GM12865 (cell line): ENCODE measurements at regions not wholly inside any gene's neighbourhood (a gene's known extent, or its start where the extent isn't known, plus 50 kb on each side); places are given as distances from the start of the nearest gene placed in this dataset.

Experiments
- DNase-seq: peaks from one replicate; pipeline ENCODE4 v3.0.0; 2010; ENCODE audit warnings: low read depth
- H3K4me3 ChIP-seq: 2 replicates; pipeline ENCODE4 v1.5.1; 2011; ENCODE audit warnings: mild to moderate bottlenecking, low read depth, low read length, control low read depth
- TF ChIP-seq, protein P1 (sequence below): IDR thresholded peaks from 2 replicates; pipeline ENCODE4 v1.5.1; 2011; ENCODE audit warnings: low read length, control low read depth, low read depth, inconsistent platforms; ENCODE audit not compliant: insufficient read depth; ENCODE audit errors: missing control alignments

DNA sequence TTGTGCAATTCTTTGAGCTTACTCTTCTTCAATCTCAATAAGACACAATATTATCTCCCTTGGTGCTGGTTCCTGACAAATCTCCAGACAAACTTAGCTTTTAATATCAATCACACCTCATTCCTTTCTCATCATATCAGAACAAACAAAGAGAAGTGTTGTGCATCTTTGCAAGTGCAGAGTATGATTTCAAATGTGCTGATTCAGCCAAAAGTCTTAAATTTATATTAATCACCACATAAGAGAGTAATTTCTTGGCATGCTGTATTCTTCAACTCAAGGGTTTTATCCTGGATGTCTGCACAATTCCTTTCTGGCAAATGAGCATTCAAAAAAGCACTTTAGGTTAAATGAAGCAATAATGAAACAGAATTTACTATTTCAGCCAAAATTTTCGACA lies 877.8 kb downstream of the ANKRD7 start:
- no peak for DNase-seq

GRCh38 chr7:119105381-119105780 lies 880.9 kb downstream of the ANKRD7 start:
- TF ChIP-seq, protein P1, sequence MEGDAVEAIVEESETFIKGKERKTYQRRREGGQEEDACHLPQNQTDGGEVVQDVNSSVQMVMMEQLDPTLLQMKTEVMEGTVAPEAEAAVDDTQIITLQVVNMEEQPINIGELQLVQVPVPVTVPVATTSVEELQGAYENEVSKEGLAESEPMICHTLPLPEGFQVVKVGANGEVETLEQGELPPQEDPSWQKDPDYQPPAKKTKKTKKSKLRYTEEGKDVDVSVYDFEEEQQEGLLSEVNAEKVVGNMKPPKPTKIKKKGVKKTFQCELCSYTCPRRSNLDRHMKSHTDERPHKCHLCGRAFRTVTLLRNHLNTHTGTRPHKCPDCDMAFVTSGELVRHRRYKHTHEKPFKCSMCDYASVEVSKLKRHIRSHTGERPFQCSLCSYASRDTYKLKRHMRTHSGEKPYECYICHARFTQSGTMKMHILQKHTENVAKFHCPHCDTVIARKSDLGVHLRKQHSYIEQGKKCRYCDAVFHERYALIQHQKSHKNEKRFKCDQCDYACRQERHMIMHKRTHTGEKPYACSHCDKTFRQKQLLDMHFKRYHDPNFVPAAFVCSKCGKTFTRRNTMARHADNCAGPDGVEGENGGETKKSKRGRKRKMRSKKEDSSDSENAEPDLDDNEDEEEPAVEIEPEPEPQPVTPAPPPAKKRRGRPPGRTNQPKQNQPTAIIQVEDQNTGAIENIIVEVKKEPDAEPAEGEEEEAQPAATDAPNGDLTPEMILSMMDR: no peak
- H3K4me3 ChIP-seq: no peak overlapping the region
- DNase-seq: no peak

More for the DNA sequence above, 877.8 kb downstream of the ANKRD7 start:
- TF ChIP-seq, protein P1: no peak
- no peak overlapping the region for H3K4me3 ChIP-seq

DNA sequence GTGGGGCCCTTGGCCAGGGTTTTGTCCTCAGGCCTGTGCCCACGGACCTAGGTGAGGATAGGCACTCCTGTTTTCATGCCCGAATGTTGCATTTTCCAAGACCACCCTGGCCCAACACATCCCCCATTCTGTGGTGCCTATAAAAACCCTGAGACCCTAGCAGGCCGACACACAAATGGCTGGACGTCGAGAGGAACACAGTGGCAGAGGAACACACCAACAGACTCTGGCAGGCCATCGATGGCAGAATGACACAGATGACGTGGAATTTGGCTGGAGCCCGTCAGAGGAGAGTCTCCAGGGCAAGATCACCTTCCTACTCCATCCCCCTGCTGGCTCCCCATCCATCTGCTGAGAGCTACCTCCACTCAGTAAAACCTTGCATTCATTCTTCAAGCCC lies 898.8 kb downstream of the ANKRD7 start:
- H3K4me3 ChIP-seq: no peak overlapping the region
- TF ChIP-seq, protein P1: no peak
- no peak for DNase-seq

DNA sequence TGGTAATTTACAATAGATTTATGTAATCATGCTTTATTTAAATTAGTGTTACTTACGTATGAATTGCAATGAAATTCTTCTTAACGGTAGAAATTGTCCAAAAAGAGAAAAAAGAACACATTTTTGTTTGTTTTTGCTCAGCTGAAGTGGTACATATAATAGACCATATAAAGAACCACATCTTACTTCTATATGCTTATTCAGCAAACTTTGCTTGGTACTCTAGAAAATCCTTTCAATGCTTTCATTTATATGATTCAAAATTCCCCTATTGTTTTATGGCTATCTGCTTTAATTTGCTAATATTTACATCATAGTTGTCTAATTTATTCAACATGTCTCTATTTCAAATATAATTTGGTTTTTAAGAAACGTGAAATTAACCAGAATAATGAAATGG lies 903.2 kb downstream of the ANKRD7 start:
- no peak overlapping the region for H3K4me3 ChIP-seq
- no peak for DNase-seq
- TF ChIP-seq, protein P1: no peak

DNA sequence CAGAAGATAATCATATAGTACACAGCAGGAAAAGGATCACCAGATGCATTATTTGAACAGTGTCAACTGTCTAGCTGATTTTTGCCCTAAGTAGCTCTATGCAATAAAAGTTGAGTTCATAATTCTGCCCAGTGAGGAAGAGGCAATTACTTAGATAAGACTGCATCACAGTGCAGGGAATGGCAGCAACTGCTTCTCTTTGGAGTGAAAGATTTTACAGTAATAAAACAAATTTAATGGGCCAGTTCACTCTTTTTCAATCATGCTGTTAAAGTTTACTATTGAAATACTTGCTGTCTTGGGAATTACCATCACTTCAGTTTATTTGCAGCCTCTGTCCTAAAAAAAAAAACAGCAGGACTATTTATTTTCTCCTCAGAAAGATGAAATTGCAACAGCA lies 907.9 kb downstream of the ANKRD7 start:
- no peak for DNase-seq
- no peak overlapping the region for H3K4me3 ChIP-seq
- TF ChIP-seq, protein P1: no peak

DNA sequence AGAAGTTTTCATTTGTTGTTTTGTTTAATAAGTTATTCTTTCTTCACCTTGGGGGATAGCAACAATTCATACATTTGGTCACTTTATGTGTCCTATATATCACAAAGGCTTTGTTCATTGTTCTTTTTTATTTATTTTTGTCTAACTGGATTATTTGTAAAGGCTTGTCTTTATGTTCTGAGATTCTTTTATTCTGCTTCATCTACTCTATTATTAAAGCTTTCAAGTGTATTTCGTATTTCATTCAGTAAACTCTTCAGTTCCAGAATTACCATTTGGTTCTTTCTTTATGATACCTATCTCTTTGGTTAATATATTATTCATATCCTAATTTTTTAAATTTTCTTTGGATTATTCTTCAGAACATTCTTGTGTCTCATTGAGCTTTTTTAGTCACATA lies 942.9 kb downstream of the ANKRD7 start:
- TF ChIP-seq, protein P1: no peak
- DNase-seq: no peak
- no peak overlapping the region for H3K4me3 ChIP-seq

- no peak overlapping the region for H3K4me3 ChIP-seq
- TF ChIP-seq, protein P1: no peak
- no peak for DNase-seq
Measured at GRCh38 chr7:119172043-119172442, 947.5 kb downstream of the ANKRD7 start.
